HEK293T (cell line): ENCODE measurements at regions not wholly inside any gene's neighbourhood (a gene's known extent, or its start where the extent isn't known, plus 50 kb on each side); places are given as distances from the start of the nearest gene placed in this dataset.

Experiments used
- BHLHE40 ChIP-seq: fragments of 450-650 bp; IDR thresholded peaks from 2 replicates; pipeline ENCODE4 v1.6.1; 2016; ENCODE audit warnings: mild to moderate bottlenecking, moderate library complexity, borderline replicate concordance
- FOXA1 ChIP-seq: fragments of 450-650 bp; IDR thresholded peaks from 2 replicates; pipeline ENCODE4 v1.6.1; 2016; ENCODE audit warnings: mild to moderate bottlenecking
- HDGF ChIP-seq: fragments of 450-650 bp; IDR thresholded peaks from 2 replicates; pipeline ENCODE4 v1.6.1; 2017; ENCODE audit warnings: antibody characterized with exemption, borderline replicate concordance
- TARDBP ChIP-seq: fragments of 450-650 bp; IDR thresholded peaks from 2 replicates; pipeline ENCODE4 v1.6.1; 2016

DNA sequence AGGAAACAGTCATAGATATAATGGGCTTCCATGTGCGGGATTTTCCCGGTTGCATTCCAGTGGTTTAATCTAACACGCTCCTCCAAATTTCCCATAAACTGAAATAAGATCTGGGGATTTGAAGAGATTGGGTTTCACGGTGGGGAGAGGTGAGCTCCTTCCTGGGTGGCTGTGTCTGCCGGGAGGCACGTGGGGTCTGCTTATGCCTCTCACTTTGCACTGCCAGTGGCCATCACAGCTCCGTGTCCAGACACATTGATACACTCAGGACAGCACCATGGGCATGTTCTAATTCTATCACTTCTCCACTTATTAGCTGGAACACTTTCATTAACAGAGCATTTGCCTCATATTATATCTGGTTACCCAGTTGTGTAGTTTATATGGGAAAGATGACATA, 73.4 kb downstream of the SOX1 start:
- TF ChIP-seq HDGF: no peak
- no peak for TF ChIP-seq FOXA1
- no peak for TF ChIP-seq BHLHE40
- no peak for TF ChIP-seq TARDBP
